MM.1S (cell line): ENCODE measurements at regions not wholly inside any gene's neighbourhood (a gene's known extent, or its start where the extent isn't known, plus 50 kb on each side); places are given as distances from the start of the nearest gene placed in this dataset.

Experiments
- CTCF ChIP-seq: fragments of 300-600 bp; sonication (generic); IDR thresholded peaks from 2 replicates; pipeline ENCODE4 v1.5.1; 2016; ENCODE audit warnings: antibody characterized with exemption, low read length, mixed read lengths
- EZH2phosphoT487 ChIP-seq: fragments of 300-600 bp; sonication (generic); IDR thresholded peaks from 2 replicates; pipeline ENCODE4 v1.6.1; 2018; ENCODE audit warnings: antibody characterized with exemption, low read length

- TF ChIP-seq CTCF, result no peak
- TF ChIP-seq EZH2phosphoT487, result no peak
Observed at GRCh38 chr11:34745195-34745594, 124.3 kb downstream of the EHF start.
